Activated T-cell treated with anti-CD3 and anti-CD28 coated beads for 48 hours (primary cell): ENCODE measurements at regions not wholly inside any gene's neighbourhood (a gene's known extent, or its start where the extent isn't known, plus 50 kb on each side); places are given as distances from the start of the nearest gene placed in this dataset.
"Not testable (repeated sequence)": the region's sequence is repeated elsewhere in the genome, so short reads cannot be mapped to it uniquely, and the experiment has no call there.

ENCODE experiments used
- DNase-seq: peaks from one replicate; pipeline ENCODE4 v3.0.0-alpha.2; 2020; ENCODE audit warnings: low read depth

- DNase-seq, result no peak
These were observed 1700.0 kb upstream of the ADGRL3 start for GRCh38 chr4:59500103-59500502.

DNA sequence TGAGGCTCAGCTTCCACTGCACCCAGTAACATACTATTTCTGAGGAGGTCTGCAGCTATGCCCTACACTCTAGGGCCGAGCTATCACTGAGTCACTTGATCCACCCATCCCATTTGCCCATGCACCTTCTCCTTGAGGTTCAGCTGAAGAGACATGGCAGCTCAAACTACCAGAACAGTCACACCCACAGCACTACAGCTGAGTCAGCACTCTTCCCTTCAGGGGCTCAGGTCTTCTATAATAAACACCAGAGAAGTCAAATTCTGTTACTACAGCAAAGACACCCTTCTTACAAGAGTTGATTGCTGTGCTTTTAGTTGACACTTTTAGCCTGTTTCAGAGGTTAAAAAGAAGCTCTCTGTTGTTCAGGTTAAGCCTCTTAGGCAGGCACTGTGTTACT, 1696.4 kb upstream of the ADGRL3 start:
- DNase-seq, result no peak

- not testable (repeated sequence) for DNase-seq
These were observed 1688.3 kb upstream of the ADGRL3 start for GRCh38 chr4:59511809-59512208.

DNA sequence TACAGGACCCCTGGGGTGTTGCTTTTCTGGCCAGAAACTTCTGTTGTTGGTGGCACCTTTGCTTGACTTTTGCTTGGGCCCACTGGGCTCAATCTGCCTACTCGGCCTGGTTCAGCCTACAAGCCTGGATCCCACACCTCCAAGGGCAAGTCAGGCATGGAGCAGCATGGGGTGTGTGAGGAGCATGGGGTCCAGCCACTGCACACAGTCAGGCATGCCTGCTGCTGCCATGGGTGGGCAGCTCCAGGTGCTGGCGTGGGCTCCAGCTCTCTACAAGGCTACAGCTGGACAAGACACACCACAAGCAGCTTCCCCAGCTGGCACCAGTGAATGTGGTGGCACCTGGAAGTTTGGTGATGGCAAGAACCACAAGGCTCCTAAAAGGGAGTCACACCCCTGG, 1683.1 kb upstream of the ADGRL3 start:
- no peak for DNase-seq

DNA sequence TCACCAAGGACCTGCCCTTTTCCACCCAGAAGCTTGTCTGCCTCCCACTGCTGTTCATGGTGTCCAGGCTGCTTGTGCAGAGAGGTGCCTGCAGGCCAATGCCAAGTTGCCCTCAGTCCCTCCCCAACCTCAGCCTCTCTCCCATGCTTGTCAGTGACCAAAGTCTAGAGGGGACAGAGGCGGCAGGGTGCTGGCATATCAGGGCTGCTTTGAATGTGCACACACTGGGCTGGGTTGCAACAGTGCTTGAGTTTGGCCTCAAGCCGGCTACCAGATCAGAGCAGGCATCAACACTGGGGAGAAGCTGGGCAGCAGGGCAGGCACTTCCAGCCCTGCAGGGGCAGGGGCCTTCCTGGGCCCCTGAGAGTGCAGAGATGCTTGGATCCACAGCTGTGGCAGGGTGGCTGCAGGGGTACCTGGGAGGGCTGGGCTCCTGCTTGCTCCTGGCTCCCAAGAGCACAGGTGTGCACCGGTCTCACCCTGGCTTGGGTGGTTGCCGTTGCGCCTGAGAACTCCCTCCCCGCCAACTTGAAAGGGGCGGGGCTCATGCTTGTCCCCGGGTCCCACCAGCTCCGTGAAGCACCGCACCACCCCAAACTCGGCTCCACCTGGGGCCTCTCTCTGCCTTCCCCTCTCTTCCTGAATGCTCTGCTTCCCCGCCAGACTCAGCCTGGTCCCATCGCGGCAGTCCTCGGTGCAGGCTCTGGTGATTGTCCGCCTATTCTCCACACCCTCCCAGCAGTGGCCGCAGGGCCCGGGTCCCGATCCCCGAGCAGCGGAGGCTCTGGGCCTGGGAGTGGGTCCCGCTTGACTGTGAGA, 1681.9 kb upstream of the ADGRL3 start:
- DNase-seq, result no peak

DNA sequence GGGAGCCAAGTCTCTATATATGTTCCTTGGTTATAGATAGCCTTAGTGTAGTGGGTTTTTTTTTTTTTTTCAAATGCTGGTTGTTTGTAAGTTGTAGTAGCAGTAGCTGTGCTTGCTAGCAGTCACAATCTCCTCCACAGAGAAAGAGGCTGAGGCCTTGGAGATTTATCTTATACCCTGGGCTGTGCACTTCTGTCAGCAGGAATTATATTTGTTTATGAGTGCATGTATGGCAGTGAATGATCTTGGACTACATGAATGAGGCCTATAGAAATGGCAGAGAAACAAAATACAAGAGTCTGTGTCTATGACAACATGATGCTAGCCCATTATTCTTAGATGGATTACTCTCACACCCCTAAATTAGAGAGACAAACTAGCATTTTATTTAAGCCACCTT, 1674.2 kb upstream of the ADGRL3 start:
- DNase-seq, result no peak

DNA sequence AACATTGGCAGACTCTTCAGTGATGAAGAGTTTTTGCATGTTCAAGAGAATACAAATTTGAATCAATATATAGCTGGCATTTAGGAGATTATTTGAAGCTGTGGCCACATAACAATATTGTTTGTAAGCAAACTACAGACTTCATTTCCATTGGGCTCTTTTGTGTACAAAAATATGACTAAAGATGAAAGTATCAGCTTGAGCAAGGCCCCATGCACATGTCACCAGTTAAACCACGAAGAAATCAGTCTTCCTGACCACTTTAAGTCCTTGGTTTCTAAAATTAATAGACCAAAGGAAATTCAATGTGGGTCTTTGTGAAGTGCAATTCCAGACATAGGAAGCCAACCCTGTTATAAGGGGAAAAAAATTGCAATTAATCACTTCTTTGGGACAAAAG, 1664.6 kb upstream of the ADGRL3 start:
- no peak for DNase-seq

DNA sequence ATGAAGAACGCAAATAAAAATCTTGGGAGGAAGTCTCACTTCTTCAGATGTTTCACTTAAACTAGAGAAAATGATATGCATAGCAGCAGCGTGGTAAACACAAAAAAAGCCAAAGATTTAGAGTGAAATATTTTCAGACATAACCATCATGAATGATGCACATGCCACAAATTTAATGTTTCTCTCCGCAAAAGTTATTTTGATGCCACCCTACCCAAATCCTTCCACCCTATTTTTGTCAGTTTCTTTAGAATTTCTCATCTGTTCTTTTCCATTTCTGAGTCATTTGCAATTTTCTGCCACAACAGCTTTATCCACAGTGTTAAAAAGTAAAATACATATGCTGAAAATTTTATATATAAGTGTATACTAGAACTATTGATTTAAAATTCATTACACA, 1663.7 kb upstream of the ADGRL3 start:
- DNase-seq, result no peak

DNA sequence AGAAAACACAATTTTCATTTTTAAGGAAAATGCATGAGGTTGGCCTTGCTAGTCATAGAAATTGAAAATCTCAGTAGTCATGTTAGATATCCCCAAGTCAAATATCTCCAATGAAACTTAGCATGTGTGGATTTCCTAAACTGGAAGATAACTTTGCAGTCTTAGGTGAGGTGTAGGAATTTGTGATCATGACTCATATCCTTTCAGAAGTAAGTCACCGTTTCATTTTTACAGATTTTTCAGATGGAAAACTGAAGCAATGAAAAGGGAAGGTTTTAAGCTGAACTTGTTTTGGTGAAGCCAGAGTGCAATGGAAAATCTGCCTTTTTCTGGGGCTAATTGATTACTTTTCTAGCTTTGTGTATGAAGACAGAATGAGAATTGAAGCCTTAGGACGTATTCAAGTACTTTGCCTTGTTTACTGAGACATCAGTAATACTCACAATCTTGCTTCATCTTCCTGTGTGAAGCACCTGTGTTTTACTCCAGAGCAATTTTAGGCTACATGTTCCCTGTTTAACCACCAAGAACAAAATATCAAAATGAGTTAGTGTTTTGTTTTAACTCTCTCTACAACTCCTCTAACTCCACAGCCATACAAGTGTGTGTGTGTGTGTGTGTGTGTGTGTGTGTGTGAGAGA, 1662.8 kb upstream of the ADGRL3 start:
- no peak for DNase-seq

- no peak for DNase-seq
These were observed 1660.7 kb upstream of the ADGRL3 start for GRCh38 chr4:59539401-59539800.

GRCh38 chr4:59540311-59540710, 1659.8 kb upstream of the ADGRL3 start:
- DNase-seq, result no peak

DNA sequence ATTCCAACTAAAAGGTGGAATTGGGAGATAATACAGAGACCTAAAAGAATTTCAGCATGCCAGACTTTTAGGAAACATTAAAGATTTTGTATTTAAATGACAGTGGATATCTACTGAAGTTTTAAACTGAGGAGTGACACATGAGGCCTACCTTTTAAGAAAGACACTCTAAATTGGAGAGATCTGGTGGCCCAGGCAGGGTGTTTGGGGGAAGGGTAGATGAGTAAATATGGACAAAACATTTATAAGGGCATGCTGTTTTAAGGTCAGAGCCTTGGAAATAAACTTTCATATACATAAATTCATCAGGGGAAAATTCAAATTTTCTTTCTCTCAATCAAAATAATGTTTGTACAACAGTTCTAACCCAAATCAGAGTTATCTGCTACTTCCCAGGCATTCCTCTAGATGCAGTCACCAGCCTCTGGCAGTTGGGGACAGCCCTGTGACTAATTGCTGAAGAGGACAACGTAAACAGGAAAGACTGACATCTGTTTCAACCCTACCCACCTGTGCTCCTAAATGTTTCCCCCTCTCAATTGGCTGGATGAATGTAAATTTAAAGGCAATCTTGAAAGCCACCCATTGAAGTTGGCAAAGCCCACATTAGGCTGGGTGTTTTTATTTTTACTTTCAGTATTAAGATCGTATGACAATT, 1646.9 kb upstream of the ADGRL3 start:
- no peak for DNase-seq

GRCh38 chr4:59553721-59554091, 1646.4 kb upstream of the ADGRL3 start:
- DNase-seq, result no peak

- DNase-seq, result not testable (repeated sequence)
These were observed 1643.9 kb upstream of the ADGRL3 start for GRCh38 chr4:59556191-59556590.

DNA sequence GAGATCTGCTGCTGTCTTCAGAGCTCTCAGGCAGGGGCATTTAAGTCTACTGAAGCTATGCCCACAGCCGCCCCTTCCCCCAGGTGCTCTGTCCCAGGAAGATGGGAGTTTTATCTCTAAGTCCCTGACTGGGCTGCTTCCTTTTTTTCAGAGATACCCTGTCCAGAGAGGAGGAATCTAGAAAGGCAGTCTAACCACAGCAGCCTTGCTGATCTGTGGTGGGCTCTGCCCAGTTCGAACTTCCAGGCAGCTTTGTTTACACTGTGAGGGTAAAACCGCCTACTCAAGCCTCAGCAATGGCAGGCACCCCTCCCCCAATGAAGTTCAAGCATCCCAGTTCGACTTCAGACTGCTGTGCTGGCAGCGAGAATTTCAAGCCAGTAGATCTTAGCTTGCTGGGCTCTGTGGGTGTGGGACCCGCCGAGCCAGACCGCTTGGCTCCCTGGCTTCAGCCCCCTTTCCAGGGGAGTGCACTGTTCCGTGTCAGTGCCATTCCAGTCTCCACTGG, 1639.9 kb upstream of the ADGRL3 start:
- DNase-seq, result not testable (repeated sequence)

DNA sequence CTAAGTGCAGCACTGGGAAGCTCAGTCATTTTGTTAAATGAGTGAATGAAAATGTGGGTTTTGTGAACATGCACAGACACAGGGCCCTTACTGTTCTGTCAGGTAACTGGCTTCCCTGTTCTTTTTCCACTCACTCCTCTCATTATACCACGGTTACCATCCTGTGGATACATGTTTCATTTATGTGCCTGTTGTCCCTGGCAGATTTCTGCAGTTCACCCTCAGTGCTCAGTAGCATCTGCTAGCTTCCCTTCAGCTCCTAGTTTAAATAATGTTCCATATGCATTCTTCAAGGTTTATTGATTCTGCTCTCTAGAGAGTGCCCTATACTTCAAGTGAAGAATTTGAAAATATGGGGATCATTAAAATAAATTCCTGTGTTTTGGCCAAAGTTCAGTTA, 1634.3 kb upstream of the ADGRL3 start:
- DNase-seq, result no peak

DNA sequence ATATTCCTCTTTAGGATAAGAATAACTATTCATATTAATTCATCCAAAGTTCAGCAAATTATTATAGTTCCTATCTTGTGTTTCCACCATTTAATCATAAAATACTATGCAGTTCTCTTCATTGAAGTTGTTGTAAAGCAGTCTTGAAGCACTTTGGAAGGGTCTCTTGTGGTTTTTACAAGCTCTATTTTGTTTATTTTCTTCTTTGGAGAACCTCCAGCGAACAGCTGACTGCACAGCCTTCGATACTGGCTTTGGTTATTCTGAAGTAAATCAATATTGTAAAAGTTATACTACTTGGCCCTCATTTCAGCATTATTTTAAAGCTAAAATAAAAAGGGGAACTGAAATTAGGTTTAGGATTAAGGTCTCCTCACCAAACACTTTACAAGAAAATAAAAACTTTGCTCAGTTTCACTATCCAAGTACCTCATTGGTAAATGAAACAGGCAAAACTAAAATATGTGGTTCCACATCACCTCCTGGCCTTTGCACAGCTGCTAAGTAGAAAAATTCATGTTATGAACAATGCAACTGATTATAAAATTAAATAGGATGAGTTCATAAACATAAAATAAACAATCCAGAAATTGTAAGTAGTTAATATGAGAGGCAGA, 1629.2 kb upstream of the ADGRL3 start:
- no peak for DNase-seq

DNA sequence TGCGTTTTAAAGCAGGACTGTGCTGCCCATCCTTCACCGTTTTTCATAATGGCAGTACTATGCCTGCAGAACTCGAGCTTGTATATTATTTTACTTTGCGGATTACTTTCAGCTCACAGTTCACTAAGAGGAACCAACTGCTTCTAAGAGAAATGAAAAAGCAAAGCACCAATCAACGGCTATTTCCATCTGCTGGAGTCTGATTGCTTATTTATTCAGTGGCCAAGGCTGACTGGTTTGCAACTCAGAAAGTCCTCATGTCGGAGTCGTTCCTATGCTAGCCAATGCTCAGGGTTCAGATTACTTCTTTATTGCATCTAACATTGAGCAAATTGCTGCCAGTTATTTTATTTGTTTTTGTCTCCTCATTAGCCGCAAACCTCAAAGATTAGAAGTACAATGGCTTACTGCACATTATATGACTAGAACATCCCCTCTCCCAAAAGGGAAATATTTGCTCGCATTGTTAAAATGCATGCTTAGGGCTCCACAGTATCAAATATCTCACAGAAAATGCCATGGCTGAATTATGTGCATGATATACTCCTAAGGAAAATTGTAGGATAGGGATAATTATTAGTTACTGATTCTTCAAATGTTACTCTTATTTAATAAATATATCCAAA, 1628.2 kb upstream of the ADGRL3 start:
- no peak for DNase-seq

GRCh38 chr4:59583845-59584568, 1616.1 kb upstream of the ADGRL3 start:
- DNase-seq, result no peak

DNA sequence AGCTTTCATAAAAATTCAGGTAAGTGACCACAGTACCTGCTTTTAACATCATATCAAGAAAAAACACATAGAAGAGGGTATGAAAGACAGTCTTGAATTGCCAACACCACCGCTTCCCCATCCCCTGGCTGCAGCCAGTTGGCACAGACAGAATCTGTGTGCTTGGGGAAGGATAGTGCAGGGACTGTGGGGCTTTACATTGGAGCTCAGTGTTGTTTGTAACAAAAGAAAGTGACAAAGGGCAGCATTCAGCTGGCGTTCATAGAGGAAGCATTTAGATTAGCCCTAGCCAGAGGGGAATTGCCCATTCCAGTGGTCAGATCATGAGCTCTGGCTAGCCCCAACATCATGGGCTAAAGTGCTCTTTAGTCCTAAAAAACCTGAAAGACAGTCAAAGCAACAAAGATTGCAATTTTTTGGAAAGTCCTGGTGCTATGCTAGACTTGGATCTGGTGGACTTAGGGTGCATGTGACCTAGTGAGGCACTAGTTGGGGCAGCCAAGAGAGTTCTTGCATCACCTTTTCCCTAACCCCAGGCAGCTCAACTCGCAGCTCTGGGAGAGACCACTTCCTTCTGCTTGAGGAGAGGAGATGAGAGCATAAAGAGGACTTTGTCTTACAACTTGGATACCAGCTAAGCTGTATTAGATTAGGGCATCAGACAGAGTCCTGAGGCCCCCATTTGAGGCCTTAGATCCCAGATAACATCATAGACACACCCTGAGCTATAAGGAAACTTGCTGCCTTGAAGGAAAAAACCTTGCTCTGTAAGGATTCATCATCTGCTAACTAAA, 1602.4 kb upstream of the ADGRL3 start:
- DNase-seq, result no peak

- no peak for DNase-seq
These were observed 1601.9 kb upstream of the ADGRL3 start for GRCh38 chr4:59598330-59598618.
